Mammary epithelial cell (primary cell): ENCODE measurements at regions not wholly inside any gene's neighbourhood (a gene's known extent, or its start where the extent isn't known, plus 50 kb on each side); places are given as distances from the start of the nearest gene placed in this dataset.

ENCODE experiments used
- EZH2 ChIP-seq: IDR thresholded peaks from 2 replicates; pipeline ENCODE4 v1.6.1; 2012; ENCODE audit warnings: low read length, inconsistent platforms, borderline replicate concordance
- TF ChIP-seq, protein P1 (sequence below), 2 donors: IDR thresholded peaks in 1 of 2; conservative IDR thresholded peaks in 1 of 2; 2 replicates each; pipeline ENCODE4 v1.5.1; 2011 to 2012; ENCODE audit warnings: inconsistent platforms in 2 of 2, low read length in 2 of 2, mild to moderate bottlenecking in 2 of 2, control low read depth in 1 of 2, low read depth in 1 of 2; ENCODE audit not compliant: insufficient read depth in 1 of 2; ENCODE audit errors: extremely low read depth in 1 of 2

DNA sequence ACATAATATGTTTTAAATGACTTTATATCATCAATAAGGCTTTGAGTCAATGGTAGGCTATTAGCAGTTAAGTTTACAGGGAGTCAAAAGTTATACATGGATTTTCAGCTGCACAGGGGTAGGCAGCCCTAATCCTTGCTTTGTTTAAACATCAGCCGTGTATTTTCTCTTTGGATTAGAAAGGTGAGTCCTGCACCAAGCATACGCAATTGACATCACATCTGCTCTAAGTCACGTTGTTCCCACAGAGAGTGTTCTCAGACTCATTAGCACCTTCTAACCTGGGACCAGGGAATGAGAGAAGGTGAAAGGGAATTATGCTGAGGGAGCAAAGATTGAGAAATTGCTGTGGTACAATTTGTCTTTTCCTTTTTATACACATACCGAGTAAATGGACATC, 148.6 kb upstream of the ZNF804B start:
- TF ChIP-seq, protein P1, sequence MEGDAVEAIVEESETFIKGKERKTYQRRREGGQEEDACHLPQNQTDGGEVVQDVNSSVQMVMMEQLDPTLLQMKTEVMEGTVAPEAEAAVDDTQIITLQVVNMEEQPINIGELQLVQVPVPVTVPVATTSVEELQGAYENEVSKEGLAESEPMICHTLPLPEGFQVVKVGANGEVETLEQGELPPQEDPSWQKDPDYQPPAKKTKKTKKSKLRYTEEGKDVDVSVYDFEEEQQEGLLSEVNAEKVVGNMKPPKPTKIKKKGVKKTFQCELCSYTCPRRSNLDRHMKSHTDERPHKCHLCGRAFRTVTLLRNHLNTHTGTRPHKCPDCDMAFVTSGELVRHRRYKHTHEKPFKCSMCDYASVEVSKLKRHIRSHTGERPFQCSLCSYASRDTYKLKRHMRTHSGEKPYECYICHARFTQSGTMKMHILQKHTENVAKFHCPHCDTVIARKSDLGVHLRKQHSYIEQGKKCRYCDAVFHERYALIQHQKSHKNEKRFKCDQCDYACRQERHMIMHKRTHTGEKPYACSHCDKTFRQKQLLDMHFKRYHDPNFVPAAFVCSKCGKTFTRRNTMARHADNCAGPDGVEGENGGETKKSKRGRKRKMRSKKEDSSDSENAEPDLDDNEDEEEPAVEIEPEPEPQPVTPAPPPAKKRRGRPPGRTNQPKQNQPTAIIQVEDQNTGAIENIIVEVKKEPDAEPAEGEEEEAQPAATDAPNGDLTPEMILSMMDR (conservative IDR thresholded peaks at IDR 0.05 in 1 of 2, IDR thresholded peaks at IDR 0.05 in 1 of 2; ENCODE audit: extremely low read depth in 1 of 2, insufficient read depth in 1 of 2, low read depth in 1 of 2, low read length in 2 of 2) = no peak
- TF ChIP-seq EZH2 = no peak
